ENCODE measurements at regions not wholly inside any gene's neighbourhood (a gene's known extent, or its start where the extent isn't known, plus 50 kb on each side); places are given as distances from the start of the nearest gene placed in this dataset.

DNA sequence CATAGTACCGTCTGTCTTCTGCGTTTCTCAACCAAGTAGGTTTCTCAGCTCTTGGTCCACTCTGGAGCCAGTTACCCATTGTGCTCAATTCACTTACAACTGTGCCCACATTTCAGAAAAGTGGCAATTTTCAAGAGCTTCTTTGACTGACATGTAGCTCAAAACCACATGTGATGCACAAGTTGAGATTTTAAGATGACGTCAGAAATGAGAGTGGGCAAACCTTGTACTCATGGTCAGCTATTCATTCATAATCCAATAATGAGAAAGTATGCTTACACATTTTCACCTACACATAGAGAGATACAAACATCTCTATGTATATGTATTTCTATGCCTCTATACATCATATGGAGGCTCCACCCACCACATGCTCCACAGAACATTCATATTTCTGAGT, 487.2 kb upstream of the AKR1E2 start:
- intact Hi-C loops (cut with DNase I; ENCODE audit: low total_unique reads) (no loop called here), in situ Hi-C loops (cut with MboI; ENCODE audit: low sequenced_read_pairs in 4 of 4) (loop anchor here in 1 of 4 donors (25.0 kb wide), 1 partner anchor 424 kb away; no protein-coding TSS in a partner anchor)
- Histone ChIP-seq H3K9me3 (no peaks in the 10 kb centered on the region), H3K27ac (no peak overlapping the region), H3K36me3 (no peaks in the 10 kb centered on the region), H3K4me3 (no peak overlapping the region), H3K27me3 (no peaks in the 10 kb centered on the region), H3K4me1 (peaks cover 1 to 8% of the 10 kb centered on the region in 2 donors)
- no peak for DNase-seq
- TF ChIP-seq POLR2A (IDR thresholded peaks at IDR 0.05): no peak
- TF ChIP-seq, protein P1, sequence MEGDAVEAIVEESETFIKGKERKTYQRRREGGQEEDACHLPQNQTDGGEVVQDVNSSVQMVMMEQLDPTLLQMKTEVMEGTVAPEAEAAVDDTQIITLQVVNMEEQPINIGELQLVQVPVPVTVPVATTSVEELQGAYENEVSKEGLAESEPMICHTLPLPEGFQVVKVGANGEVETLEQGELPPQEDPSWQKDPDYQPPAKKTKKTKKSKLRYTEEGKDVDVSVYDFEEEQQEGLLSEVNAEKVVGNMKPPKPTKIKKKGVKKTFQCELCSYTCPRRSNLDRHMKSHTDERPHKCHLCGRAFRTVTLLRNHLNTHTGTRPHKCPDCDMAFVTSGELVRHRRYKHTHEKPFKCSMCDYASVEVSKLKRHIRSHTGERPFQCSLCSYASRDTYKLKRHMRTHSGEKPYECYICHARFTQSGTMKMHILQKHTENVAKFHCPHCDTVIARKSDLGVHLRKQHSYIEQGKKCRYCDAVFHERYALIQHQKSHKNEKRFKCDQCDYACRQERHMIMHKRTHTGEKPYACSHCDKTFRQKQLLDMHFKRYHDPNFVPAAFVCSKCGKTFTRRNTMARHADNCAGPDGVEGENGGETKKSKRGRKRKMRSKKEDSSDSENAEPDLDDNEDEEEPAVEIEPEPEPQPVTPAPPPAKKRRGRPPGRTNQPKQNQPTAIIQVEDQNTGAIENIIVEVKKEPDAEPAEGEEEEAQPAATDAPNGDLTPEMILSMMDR (IDR thresholded peaks at IDR 0.05 in 4 of 5, conservative IDR thresholded peaks at IDR 0.05 in 1 of 5): no peak
- no peak for ATAC-seq

DNA sequence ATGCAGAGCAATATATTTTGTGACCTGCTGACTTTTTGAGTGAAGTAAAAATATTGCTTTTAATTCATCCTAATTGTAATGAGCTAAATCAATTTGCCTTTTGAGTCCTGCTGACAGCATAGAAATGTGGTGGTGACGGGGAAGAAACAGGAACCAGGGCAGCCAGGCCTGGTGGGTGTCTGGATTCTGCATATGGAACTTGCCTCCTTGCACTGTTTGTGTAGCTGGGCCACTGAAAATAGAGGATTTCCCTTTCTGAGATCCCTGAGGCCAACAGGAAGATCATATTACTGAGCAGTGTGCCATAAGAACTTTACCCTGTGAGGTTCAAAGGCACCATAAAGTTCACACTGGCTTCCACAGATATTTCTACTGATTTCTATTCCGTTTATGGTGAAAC, 488.4 kb upstream of the AKR1E2 start:
- DNase-seq: no peak
- H3K9me3 ChIP-seq: no peaks in the 10 kb centered on the region
- intact Hi-C loops (cut with DNase I; ENCODE audit: low total_unique reads): no loop called here
- no peaks in the 10 kb centered on the region for H3K36me3 ChIP-seq
- in situ Hi-C loops (cut with MboI; ENCODE audit: low sequenced_read_pairs in 4 of 4): loop anchor here in 1 of 4 donors (25.0 kb wide), 1 partner anchor 425 kb away; no protein-coding TSS in a partner anchor
- TF ChIP-seq, protein P1 (IDR thresholded peaks at IDR 0.05 in 4 of 5, conservative IDR thresholded peaks at IDR 0.05 in 1 of 5): no peak
- no peak for TF ChIP-seq POLR2A (IDR thresholded peaks at IDR 0.05)
- H3K4me3 ChIP-seq: no peak overlapping the region
- peaks cover 0 to 7% of the 10 kb centered on the region in 2 donors for H3K4me1 ChIP-seq
- no peak for ATAC-seq
- H3K27me3 ChIP-seq: no peaks in the 10 kb centered on the region
- H3K27ac ChIP-seq: no peak overlapping the region

DNA sequence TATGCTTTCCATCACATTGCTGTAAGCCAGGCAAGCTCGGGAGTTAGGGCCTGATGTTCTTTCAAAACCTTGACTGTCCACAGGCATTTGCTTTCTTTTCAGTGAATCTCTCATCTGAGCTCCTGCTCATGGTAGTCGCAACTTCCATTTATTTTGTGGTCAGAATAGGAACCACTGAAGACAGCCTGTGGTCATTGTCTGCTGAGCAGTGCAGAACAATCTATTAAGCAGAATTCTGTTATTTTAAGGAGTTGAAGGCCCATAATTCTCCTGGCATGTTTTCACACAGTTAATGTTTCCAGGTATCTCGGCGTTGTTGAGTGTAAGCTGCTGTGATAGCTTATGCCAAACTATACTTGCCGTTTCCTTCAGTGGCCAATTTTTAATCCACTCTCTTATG, 491.1 kb upstream of the AKR1E2 start:
- DNase-seq: no peak
- ATAC-seq: no peak
- H3K36me3 ChIP-seq: no peaks in the 10 kb centered on the region
- no peak for TF ChIP-seq POLR2A (IDR thresholded peaks at IDR 0.05)
- TF ChIP-seq, protein P1 (IDR thresholded peaks at IDR 0.05 in 4 of 5, conservative IDR thresholded peaks at IDR 0.05 in 1 of 5): no peak
- H3K9me3 ChIP-seq: no peaks in the 10 kb centered on the region
- intact Hi-C loops (cut with DNase I; ENCODE audit: low total_unique reads): no loop called here
- no peak overlapping the region for H3K27ac ChIP-seq
- peaks cover 0 to 7% of the 10 kb centered on the region in 2 donors for H3K4me1 ChIP-seq
- in situ Hi-C loops (cut with MboI; ENCODE audit: low sequenced_read_pairs in 4 of 4): loop anchor here in 1 of 4 donors (25.0 kb wide), 1 partner anchor 427 kb away; no protein-coding TSS in a partner anchor
- no peaks in the 10 kb centered on the region for H3K27me3 ChIP-seq
- no peak overlapping the region for H3K4me3 ChIP-seq

DNA sequence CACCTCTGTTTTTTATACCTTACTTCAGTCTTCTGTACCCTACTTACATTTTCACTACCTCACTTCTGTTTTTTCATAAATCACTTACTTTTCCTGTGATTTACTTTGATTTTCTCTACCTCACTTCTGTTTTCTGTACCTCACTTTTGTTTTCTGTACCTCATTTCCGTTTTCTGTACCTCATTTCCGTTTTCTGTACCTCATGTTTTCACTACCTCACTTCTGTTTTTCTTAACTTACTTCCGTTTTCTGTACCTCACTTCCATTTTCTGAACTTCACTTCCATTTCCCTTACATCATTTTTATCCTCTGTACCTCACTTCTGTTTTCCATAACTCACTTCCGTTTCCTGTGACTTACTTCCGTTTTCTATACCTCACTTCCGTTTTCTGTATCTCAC, 492.0 kb upstream of the AKR1E2 start:
- no peak for DNase-seq
- in situ Hi-C loops (cut with MboI; ENCODE audit: low sequenced_read_pairs in 4 of 4) (loop anchor here in 1 of 4 donors (25.0 kb wide), 1 partner anchor 428 kb away; no protein-coding TSS in a partner anchor), intact Hi-C loops (cut with DNase I; ENCODE audit: low total_unique reads) (no loop called here)
- Histone ChIP-seq H3K36me3 (no peaks in the 10 kb centered on the region), H3K4me1 (peaks cover 0 to 7% of the 10 kb centered on the region in 2 donors), H3K27ac (no peak overlapping the region), H3K27me3 (no peaks in the 10 kb centered on the region), H3K9me3 (no peaks in the 10 kb centered on the region), H3K4me3 (no peak overlapping the region)
- TF ChIP-seq, protein P1 (IDR thresholded peaks at IDR 0.05 in 4 of 5, conservative IDR thresholded peaks at IDR 0.05 in 1 of 5): no peak
- no peak for TF ChIP-seq POLR2A (IDR thresholded peaks at IDR 0.05)
- no peak for ATAC-seq

DNA sequence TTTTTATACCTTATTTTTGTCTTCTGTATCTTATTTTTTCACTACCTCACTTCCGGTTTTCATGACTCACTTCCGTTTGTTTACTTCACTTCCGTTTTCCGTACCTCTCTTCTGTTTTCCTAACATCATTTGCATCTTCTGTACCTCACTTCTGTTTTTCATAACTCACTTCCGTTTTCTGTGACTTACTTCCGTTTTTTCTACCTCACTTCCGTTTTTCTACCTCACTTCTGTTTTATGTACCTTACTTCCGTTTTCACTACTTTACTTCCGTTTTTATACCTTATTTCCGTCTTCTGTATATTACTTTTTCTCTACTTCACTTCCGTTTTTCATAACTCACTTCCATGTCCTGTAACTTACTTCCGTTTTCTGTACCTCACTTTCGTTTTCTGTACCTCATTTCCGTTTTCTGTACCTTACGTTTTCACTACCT, 492.5 kb upstream of the AKR1E2 start:
- no peak overlapping the region for H3K27ac ChIP-seq
- in situ Hi-C loops (cut with MboI; ENCODE audit: low sequenced_read_pairs in 4 of 4) (loop anchor here in 1 of 4 donors (25.0 kb wide), 1 partner anchor 429 kb away; no protein-coding TSS in a partner anchor), intact Hi-C loops (cut with DNase I; ENCODE audit: low total_unique reads) (no loop called here)
- H3K27me3 ChIP-seq: no peaks in the 10 kb centered on the region
- H3K4me3 ChIP-seq: no peak overlapping the region
- no peaks in the 10 kb centered on the region for H3K36me3 ChIP-seq
- no peak for DNase-seq
- no peak for ATAC-seq
- TF ChIP-seq, protein P1 (IDR thresholded peaks at IDR 0.05 in 4 of 5, conservative IDR thresholded peaks at IDR 0.05 in 1 of 5): no peak
- TF ChIP-seq POLR2A (IDR thresholded peaks at IDR 0.05): no peak
- H3K4me1 ChIP-seq: peaks cover 0 to 7% of the 10 kb centered on the region in 2 donors
- H3K9me3 ChIP-seq: no peaks in the 10 kb centered on the region
